K562 (cell line): ENCODE measurements at regions not wholly inside any gene's neighbourhood (a gene's known extent, or its start where the extent isn't known, plus 50 kb on each side); places are given as distances from the start of the nearest gene placed in this dataset.
A peak's percentile ranks its signal among the peaks of the same experiment; 100 is the strongest.

ENCODE experiments used
- CBFA2T3 ChIP-seq: fragments of 450-650 bp; IDR thresholded peaks from 2 replicates; pipeline ENCODE4 v1.6.1; 2017
- KDM1A ChIP-seq, 2 experiments: fragments of 450-650 bp; IDR thresholded peaks; 2 replicates each; pipeline ENCODE4 v1.6.1; 2016; ENCODE audit warnings: mild to moderate bottlenecking in 2 of 2
- KLF10 ChIP-seq: fragments of 250-450 bp; sonication (Bioruptor Pico); IDR thresholded peaks from 2 replicates; pipeline ENCODE4 v1.6.1; 2021; ENCODE audit warnings: matching md5 sums
- MAFG ChIP-seq: fragments of 450-650 bp; conservative IDR thresholded peaks from 2 replicates; pipeline ENCODE4 v1.6.1; 2016; ENCODE audit warnings: missing genetic modification characterization, missing compliant biosample characterization
- NELFE ChIP-seq: IDR thresholded peaks from 2 replicates; pipeline ENCODE4 v1.6.1; 2011; ENCODE audit warnings: mild to moderate bottlenecking; ENCODE audit not compliant: insufficient read depth, insufficient read length
- SIRT6 ChIP-seq: IDR thresholded peaks from one replicate; pipeline ENCODE4 v1.6.1; 2012; ENCODE audit warnings: low read depth, mild to moderate bottlenecking, control low read depth, inconsistent platforms, low read length, moderate library complexity
- SMAD3 ChIP-seq: fragments of 450-650 bp; formaldehyde crosslinking; conservative IDR thresholded peaks from 2 replicates; pipeline ENCODE4 v1.4.0; 2020; ENCODE audit warnings: mild to moderate bottlenecking
- SMARCA5 ChIP-seq: fragments of 450-650 bp; IDR thresholded peaks from 2 replicates; pipeline ENCODE4 v1.6.1; 2016
- SNRNP70 ChIP-seq: fragments of 200-400 bp; formaldehyde crosslinking; optimal IDR thresholded peaks from 2 replicates; pipeline ENCODE3; 2017; ENCODE audit warnings: low read depth, low read length
- ZNF436 ChIP-seq: fragments of 250-450, 450-650 bp; sonication (Bioruptor Pico); formaldehyde crosslinking; IDR thresholded peaks from 2 replicates; pipeline ENCODE4 v1.7.0; 2020; ENCODE audit warnings: mild to moderate bottlenecking
- TF ChIP-seq, protein P1 (sequence below): fragments of 250-450 bp; sonication (Bioruptor Pico); IDR thresholded peaks from 2 replicates; pipeline ENCODE4 v1.4.0; 2020; ENCODE audit warnings: mild to moderate bottlenecking
- TF ChIP-seq, protein P2 (sequence below), 2 experiments: fragments of 450-650 bp in 1 of 2; IDR thresholded peaks; 2 replicates each; pipeline ENCODE4 v1.6.1; 2011 to 2017; ENCODE audit warnings: low read depth in 2 of 2, antibody characterized with exemption in 1 of 2, borderline replicate concordance in 1 of 2, low read length in 1 of 2, mild to moderate bottlenecking in 1 of 2, mixed read lengths in 1 of 2; ENCODE audit not compliant: control insufficient read depth in 1 of 2
- TF ChIP-seq, protein P3 (sequence below), 3 experiments: fragments of 200-800 bp in 1 of 3; sonication (Bioruptor generic) in 1 of 3; sonication (generic) in 1 of 3; formaldehyde crosslinking in 1 of 3; IDR thresholded peaks; 2 replicates each; pipeline versions ENCODE4 v1.6.1 to v1.8.0; 2016 to 2022; ENCODE audit warnings: mild to moderate bottlenecking in 2 of 3, missing compliant biosample characterization in 2 of 3, missing genetic modification characterization in 2 of 3, missing genetic modification reagents in 1 of 3

DNA sequence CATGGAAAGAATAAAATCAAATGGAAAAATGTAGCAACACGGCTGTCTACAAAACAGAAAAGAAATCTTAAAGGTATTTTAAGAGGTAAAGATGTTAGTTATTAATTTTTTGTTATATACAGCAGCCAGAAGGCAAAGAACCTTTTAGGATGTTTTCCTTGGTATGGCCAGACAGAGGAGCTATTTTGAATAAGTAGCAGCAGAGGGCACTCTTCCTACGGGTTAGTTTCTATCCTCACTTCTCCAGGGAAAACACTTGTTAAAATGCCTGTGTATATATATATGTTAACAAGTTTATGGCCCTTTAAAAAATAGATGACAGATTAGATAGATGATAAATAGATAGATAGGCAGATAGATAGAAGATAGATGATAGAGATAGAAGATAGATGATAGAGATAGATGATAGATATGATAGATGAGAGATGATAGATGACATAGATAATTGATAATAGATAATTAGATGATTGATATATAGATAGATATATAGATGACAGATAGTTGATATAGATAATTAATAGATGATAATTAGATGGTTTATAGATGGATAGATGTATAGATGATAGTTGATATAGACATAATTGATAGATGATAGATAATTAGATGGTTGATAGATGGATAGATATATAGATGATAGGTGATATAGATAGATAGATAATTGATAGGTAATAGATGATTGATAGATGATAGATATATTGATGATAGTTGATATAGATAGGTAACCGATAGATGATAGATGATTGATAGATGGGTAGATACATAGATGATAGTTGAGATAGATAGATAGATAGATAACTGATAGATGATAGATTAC is 57.8 kb upstream of the WIPF3 start (continued):
- TF ChIP-seq, protein P1, sequence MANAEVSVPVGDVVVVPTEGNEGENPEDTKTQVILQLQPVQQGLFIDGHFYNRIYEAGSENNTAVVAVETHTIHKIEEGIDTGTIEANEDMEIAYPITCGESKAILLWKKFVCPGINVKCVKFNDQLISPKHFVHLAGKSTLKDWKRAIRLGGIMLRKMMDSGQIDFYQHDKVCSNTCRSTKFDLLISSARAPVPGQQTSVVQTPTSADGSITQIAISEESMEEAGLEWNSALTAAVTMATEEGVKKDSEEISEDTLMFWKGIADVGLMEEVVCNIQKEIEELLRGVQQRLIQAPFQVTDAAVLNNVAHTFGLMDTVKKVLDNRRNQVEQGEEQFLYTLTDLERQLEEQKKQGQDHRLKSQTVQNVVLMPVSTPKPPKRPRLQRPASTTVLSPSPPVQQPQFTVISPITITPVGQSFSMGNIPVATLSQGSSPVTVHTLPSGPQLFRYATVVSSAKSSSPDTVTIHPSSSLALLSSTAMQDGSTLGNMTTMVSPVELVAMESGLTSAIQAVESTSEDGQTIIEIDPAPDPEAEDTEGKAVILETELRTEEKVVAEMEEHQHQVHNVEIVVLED, result no peak
- TF ChIP-seq CBFA2T3 (no peak), MAFG (tag) (no peak), ZNF436 (CRISPR knock-in tag) (no peak), SMAD3 (CRISPR knock-in tag) (no peak), SMARCA5 (peak; percentile 56; the same call in 1 of the 2 replicates), SIRT6 (no peak), KLF10 (no peak), SNRNP70 (no peak), KDM1A (IDR thresholded peaks at IDR 0.05) (0 out of 4 replicates have a peak, but pooled peaks of 1 of the 2 experiments have one; percentile 27), NELFE (no peak)
- TF ChIP-seq, protein P2, sequence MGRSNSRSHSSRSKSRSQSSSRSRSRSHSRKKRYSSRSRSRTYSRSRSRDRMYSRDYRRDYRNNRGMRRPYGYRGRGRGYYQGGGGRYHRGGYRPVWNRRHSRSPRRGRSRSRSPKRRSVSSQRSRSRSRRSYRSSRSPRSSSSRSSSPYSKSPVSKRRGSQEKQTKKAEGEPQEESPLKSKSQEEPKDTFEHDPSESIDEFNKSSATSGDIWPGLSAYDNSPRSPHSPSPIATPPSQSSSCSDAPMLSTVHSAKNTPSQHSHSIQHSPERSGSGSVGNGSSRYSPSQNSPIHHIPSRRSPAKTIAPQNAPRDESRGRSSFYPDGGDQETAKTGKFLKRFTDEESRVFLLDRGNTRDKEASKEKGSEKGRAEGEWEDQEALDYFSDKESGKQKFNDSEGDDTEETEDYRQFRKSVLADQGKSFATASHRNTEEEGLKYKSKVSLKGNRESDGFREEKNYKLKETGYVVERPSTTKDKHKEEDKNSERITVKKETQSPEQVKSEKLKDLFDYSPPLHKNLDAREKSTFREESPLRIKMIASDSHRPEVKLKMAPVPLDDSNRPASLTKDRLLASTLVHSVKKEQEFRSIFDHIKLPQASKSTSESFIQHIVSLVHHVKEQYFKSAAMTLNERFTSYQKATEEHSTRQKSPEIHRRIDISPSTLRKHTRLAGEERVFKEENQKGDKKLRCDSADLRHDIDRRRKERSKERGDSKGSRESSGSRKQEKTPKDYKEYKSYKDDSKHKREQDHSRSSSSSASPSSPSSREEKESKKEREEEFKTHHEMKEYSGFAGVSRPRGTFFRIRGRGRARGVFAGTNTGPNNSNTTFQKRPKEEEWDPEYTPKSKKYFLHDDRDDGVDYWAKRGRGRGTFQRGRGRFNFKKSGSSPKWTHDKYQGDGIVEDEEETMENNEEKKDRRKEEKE (IDR thresholded peaks at IDR 0.05; ENCODE audit: borderline replicate concordance in 1 of 2, control insufficient read depth in 1 of 2, low read depth in 2 of 2, low read length in 1 of 2), result no peak
- TF ChIP-seq, protein P3, sequence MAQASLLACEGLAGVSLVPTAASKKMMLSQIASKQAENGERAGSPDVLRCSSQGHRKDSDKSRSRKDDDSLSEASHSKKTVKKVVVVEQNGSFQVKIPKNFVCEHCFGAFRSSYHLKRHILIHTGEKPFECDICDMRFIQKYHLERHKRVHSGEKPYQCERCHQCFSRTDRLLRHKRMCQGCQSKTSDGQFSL (CRISPR knock-in tag; IDR thresholded peaks at IDR 0.05), result no peak
- TF ChIP-seq, protein P3 (tag; IDR thresholded peaks at IDR 0.05), result no peak
